B cell (primary cell): ENCODE measurements at regions not wholly inside any gene's neighbourhood (a gene's known extent, or its start where the extent isn't known, plus 50 kb on each side); places are given as distances from the start of the nearest gene placed in this dataset.

Experiments used
- ATAC-seq: fragments of 200-7000 bp; cut with Tn5 transposase; one replicate; pipeline ENCODE4 v1.10.0; 2021; ENCODE audit warnings: low read depth, mild to moderate bottlenecking, moderate number of reproducible peaks, moderate library complexity
- CTCF ChIA-PET: fragments of 350-600 bp; sonication (Branson Sonifier 250); formaldehyde crosslinking; loops from one replicate; lab custom pipeline; 2021; ENCODE audit warnings: antibody characterized with exemption, inconsistent platforms; lab: Charles Lee
- POLR2A ChIA-PET: fragments of 350-600 bp; sonication (Branson Sonifier 250); formaldehyde crosslinking; loops from one replicate; lab custom pipeline; 2021; ENCODE audit warnings: antibody characterized with exemption; lab: Charles Lee
- DNase-seq: peaks from one replicate; pipeline ENCODE4 v3.0.0; 2013
- H2AFZ ChIP-seq: 2 replicates; pipeline ENCODE4 v1.6.1; 2012; ENCODE audit warnings: mild to moderate bottlenecking, low read depth, low read length; ENCODE audit not compliant: insufficient read depth, poor library complexity, severe bottlenecking
- H3K27ac ChIP-seq, 2 donors: 1 replicate in 1 of 2; 2 replicates in 1 of 2; pipeline ENCODE4 v1.5.1; 2012 to 2013; ENCODE audit warnings: low read length in 2 of 2, mild to moderate bottlenecking in 2 of 2, moderate library complexity in 1 of 2
- H3K27me3 ChIP-seq, 4 experiments: fragments of 200-600 bp in 1 of 4; sonication (generic) in 1 of 4; replicated peaks in 1 of 4; 1 replicate in 2 of 4; 2 replicates in 2 of 4; pipeline versions ENCODE4 v1.6.1 to v1.7.0; 2013 to 2016; ENCODE audit warnings: low read length in 3 of 4, mild to moderate bottlenecking in 2 of 4, mixed read lengths in 1 of 4, moderate library complexity in 1 of 4; ENCODE audit not compliant: insufficient read depth in 4 of 4, control insufficient read depth in 3 of 4; ENCODE audit errors: control extremely low read depth in 1 of 4
- H3K36me3 ChIP-seq, 2 experiments: replicated peaks in 1 of 2; 1 replicate in 1 of 2; 2 replicates in 1 of 2; pipeline versions ENCODE4 v1.6.1 to v1.7.1; 2013; ENCODE audit warnings: low read length in 1 of 2; ENCODE audit not compliant: insufficient read depth in 2 of 2, control insufficient read depth in 1 of 2; ENCODE audit errors: control extremely low read depth in 1 of 2, extremely low read depth in 1 of 2
- H3K4me1 ChIP-seq, 2 donors: fragments of 200-600 bp in 1 of 2; sonication (generic) in 1 of 2; 1 replicate in 1 of 2; 2 replicates in 1 of 2; pipeline versions ENCODE4 v1.5.1 to v1.6.1; 2013 to 2017; ENCODE audit warnings: low read length in 2 of 2; ENCODE audit not compliant: control insufficient read depth in 2 of 2, insufficient read depth in 2 of 2
- H3K4me2 ChIP-seq: replicated peaks from 2 replicates; pipeline ENCODE3; 2012; ENCODE audit warnings: mild to moderate bottlenecking, low read depth, low read length; ENCODE audit not compliant: poor library complexity, severe bottlenecking
- H3K4me3 ChIP-seq, 5 experiments: fragments of 200-600 bp in 1 of 5; sonication (generic) in 1 of 5; 1 replicate in 3 of 5; 2 replicates in 2 of 5; pipeline versions ENCODE4 v1.5.1 to v1.7.0; 2011 to 2016; ENCODE audit warnings: low read length in 4 of 5, mild to moderate bottlenecking in 4 of 5, low read depth in 2 of 5, control low read depth in 1 of 5, moderate library complexity in 1 of 5; ENCODE audit not compliant: insufficient read depth in 1 of 5; ENCODE audit errors: control extremely low read depth in 1 of 5, extremely low read depth in 1 of 5
- H3K79me2 ChIP-seq: fragments of 200-600 bp; sonication (generic); one replicate; pipeline ENCODE4 v1.6.0; 2016; ENCODE audit warnings: low read length; ENCODE audit not compliant: control insufficient read depth, insufficient read depth
- H3K9ac ChIP-seq: fragments of 200-600 bp; sonication (generic); 2 replicates; pipeline ENCODE4 v1.6.1; 2017; ENCODE audit warnings: mild to moderate bottlenecking, low read length, moderate library complexity
- H3K9me3 ChIP-seq, 3 donors: one replicate each; pipeline versions ENCODE4 v1.6.1 to v1.7.1; 2013; ENCODE audit warnings: low read length in 2 of 3; ENCODE audit not compliant: control insufficient read depth in 2 of 3, insufficient read depth in 1 of 3; ENCODE audit errors: control extremely low read depth in 1 of 3
- H4K20me1 ChIP-seq: 2 replicates; pipeline ENCODE4 v1.6.0; 2012; ENCODE audit warnings: mild to moderate bottlenecking, low read length; ENCODE audit not compliant: insufficient read depth, control insufficient read depth, poor library complexity, severe bottlenecking
- H3K27ac Mint-ChIP-seq: one replicate; pipeline ENCODE4 v1.8.0; 2021; ENCODE audit warnings: mixed read lengths
- H3K27me3 Mint-ChIP-seq: one replicate; pipeline ENCODE4 v1.8.0; 2021; ENCODE audit warnings: mixed read lengths
- H3K4me1 Mint-ChIP-seq: one replicate; pipeline ENCODE4 v1.8.0; 2021; ENCODE audit warnings: mixed read lengths
- H3K4me3 Mint-ChIP-seq: one replicate; pipeline ENCODE4 v1.8.0; 2021; ENCODE audit warnings: mixed read lengths
- H3K9me3 Mint-ChIP-seq: one replicate; pipeline ENCODE4 v1.8.0; 2022; ENCODE audit warnings: mixed read lengths; ENCODE audit not compliant: insufficient read depth
- CTCF ChIP-seq: fragments of 200-600 bp; IDR thresholded peaks from one replicate; pipeline ENCODE4 v1.8.0; 2022; ENCODE audit warnings: antibody characterized with exemption, mild to moderate bottlenecking
- EZH2 ChIP-seq: IDR thresholded peaks from 2 replicates; pipeline ENCODE4 v1.6.1; 2012; ENCODE audit warnings: borderline replicate concordance, low read depth, mild to moderate bottlenecking, moderate library complexity, low read length; ENCODE audit not compliant: insufficient read depth, poor library complexity, severe bottlenecking
- WGBS: methylation state at CpG from one replicate; pipeline ENCODE4 v1.1.5; 2013; ENCODE audit warnings: missing lambda C conversion rate; ENCODE audit not compliant: insufficient coverage; 5-methylcytosine and 5-hydroxymethylcytosine counted together
- intact Hi-C: fragments of 100-400 bp; cut with micrococcal nuclease; formaldehyde crosslinking; loops from one replicate; pipeline ENCODE4 v1.10.0; 2022

- H3K27me3 ChIP-seq = no peaks in the 10 kb centered on the region
- Mint-ChIP-seq H3K9me3 (peaks cover 2% of the 10 kb centered on the region), H3K4me3 (no peak overlapping the region), H3K27me3 (no peaks in the 10 kb centered on the region), H3K27ac (no peak overlapping the region), H3K4me1 (peaks cover 51% of the 10 kb centered on the region)
- H3K4me1 ChIP-seq = peaks cover 40 to 42% of the 10 kb centered on the region in 2 donors
- no peak overlapping the region for H3K9ac ChIP-seq
- TF ChIP-seq EZH2 (no peak), CTCF (no peak)
- no peak overlapping the region for H3K27ac ChIP-seq
- H3K4me3 ChIP-seq = no peak overlapping the region
- peaks cover 0 to 10% (median 7%) of the 10 kb centered on the region in 3 donors for H3K9me3 ChIP-seq
- ATAC-seq (no peak), DNase-seq (no peak)
- ChIA-PET CTCF (interaction anchor here (0.7 kb wide), 1 partner anchor 24 kb away, joined by 4 read pairs; no protein-coding TSS in a partner anchor), POLR2A (no interaction called here)
- WGBS = no CpG with 5 or more reads among the region's 2 CpGs
- no peaks in the 10 kb centered on the region for H4K20me1 ChIP-seq
- intact Hi-C loops = loop anchor here (10.0 kb wide), 1 partner anchor 128 kb away; no protein-coding TSS in a partner anchor
- no peak overlapping the region for H2AFZ ChIP-seq
- no peak overlapping the region for H3K4me2 ChIP-seq
- no peaks in the 10 kb centered on the region for H3K79me2 ChIP-seq
- H3K36me3 ChIP-seq = no peaks in the 10 kb centered on the region
These were observed 113.8 kb upstream of the ANKRD55 start for GRCh38 chr5:56346741-56347535.
